Dedifferentiated amniotic fluid mesenchymal stem cell (primary cell): ENCODE measurements at regions not wholly inside any gene's neighbourhood (a gene's known extent, or its start where the extent isn't known, plus 50 kb on each side); places are given as distances from the start of the nearest gene placed in this dataset.

ENCODE experiments used
- DNase-seq: peaks from one replicate; pipeline ENCODE4 v3.0.0-alpha.2; 2016; ENCODE audit errors: extremely low spot score

GRCh38 chr5:174159327-174160114 is 114.0 kb downstream of the NSG2 start:
- DNase-seq, result no peak

GRCh38 chr5:174165406-174165805 is 119.9 kb downstream of the NSG2 start:
- DNase-seq, result no peak

DNA sequence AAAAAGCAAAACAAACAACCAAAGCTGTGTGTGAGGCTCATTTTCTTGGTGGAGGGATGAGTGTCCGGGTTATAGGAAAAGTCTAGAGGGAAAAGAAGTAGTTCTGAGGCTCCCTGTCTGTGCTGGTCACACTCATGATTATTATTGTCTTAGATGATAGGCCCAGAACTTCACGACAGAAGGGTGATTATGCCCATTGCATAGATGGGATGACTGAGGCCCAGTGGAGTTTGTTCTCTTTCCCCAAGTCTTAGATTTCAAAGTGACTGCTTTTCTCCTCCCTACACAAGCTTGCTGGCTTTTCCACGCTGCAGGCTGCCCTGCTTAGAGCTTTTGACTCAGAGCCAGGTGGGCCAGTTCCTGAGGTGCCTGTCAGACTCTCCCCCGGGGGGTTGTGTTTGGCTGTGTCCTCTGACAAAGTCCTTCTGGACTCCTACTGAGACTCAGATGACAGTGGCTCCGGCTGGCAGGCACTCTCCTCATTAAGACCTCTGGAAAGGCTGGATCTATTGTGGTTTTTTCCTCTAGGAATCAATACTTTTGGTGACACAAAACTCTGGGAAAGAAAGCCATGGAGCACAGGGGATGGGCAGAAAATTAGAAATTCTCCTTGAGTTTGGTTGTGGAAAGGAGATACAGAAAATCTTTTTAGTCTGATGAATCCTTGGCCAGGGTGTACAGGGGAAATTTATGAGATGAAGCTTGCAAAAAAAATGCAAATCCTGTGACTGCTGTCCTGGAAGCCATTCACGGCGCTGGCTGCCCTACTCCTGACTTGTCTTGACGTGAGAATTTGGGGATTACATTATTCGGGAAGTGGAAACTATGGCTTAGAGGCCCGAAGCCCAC is 120.9 kb downstream of the NSG2 start:
- no peak for DNase-seq

GRCh38 chr5:174167080-174167910 is 121.8 kb downstream of the NSG2 start:
- DNase-seq, result no peak

DNA sequence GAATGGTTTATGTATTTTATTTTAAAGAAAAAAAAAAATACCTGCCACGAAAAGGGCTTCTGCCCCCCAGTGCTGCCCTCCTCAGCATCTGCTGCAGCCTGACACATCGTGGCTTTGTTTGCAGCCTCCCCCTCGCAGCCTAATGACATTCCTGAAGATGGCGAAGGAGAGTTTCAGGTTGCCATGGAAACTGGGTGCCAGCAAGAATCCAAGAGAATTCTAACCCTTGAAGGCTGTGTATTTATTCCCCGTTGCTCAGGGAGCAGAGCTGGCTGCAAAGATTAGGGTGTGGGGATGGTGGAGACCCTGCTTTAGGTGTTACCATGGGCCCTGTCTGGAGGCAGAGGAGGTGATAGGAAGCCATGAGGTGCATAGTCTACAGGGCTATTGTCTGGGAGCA is 126.6 kb downstream of the NSG2 start:
- DNase-seq, result no peak

DNA sequence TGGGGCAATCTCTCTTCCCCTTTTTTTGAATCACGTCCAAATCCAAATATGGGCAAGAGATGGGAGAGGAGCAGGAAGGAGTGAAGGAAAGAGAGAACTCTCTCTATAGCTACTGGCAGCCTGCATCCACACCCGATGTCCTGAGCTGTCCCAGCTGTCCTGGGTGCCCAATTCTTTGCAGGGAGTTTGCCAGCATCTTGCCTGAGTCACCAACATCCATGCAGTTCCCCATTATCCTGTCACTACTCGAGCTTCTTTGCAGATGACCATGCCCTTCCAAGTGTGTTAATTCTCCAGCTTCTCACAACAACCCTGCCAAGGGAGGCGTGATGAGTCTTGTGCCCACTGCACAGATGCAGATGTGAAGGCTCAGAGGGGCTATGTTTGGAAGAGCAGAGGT is 127.1 kb downstream of the NSG2 start:
- DNase-seq, result no peak

- no peak for DNase-seq
Observed at GRCh38 chr5:174173766-174174165, 128.3 kb downstream of the NSG2 start.

- DNase-seq, result no peak
Observed at GRCh38 chr5:174175716-174176268, 130.3 kb downstream of the NSG2 start.

- DNase-seq, result no peak
Observed at GRCh38 chr5:174176511-174176910, 131.0 kb downstream of the NSG2 start.

GRCh38 chr5:174177531-174177930 is 132.0 kb downstream of the NSG2 start:
- no peak for DNase-seq

GRCh38 chr5:174177976-174178605 is 132.6 kb downstream of the NSG2 start:
- no peak for DNase-seq

DNA sequence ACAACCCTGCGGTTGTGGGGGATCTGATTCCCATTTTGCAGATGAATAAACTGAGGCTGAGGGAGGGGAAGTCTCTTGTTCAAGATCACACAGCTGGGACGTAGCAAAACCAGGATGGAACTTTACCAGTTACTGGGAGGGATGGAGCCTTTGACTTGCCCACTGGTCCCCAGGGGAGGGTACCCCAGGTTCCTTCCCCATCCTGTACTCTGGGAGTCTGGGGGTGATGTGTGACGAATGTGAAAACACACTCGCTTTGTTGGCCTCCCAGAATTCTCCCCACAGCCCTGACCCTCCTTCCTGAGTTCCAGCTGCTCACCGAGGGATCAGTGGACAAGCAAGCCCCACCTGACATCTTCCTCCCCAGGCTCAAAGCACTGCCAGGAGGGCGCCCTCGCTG is 135.1 kb downstream of the NSG2 start:
- DNase-seq, result no peak

DNA sequence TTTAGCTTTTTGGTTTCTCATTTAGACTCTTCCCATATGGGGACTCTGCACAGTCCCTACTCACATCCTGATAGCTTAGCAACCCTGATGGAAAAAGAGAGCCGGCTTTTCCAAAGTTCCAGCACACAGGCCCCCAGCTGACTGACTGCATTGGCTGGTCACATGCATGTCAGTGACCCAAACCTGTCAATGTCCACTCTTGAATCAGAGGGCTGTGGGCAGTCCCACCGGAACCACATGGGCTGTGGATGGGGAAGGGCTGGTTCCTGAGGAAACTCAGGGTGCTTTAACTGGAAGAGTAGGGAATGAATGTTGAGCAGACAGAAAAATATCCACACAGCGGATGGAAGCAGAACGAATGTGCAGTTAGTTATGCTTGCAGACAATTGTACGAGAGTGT is 136.6 kb downstream of the NSG2 start:
- DNase-seq, result no peak

DNA sequence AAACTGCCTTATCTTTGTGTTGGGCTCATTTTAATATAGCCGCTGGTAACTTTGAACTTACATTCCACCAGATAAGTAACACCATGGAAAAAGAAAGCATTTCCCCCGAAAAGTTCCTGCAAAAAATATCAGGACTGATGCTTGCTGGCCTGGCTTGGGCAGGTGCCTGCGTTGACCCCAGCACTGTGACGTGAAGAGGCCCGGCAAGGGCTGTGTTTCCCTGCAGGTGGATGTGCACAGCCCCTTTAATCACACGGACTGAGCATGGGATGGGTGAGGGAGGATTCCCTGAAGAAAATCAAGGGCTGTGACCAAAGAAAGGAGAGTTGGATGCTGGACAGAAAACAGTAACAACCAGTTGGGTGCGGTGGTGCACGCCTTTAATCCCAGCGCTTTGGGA is 138.2 kb downstream of the NSG2 start:
- DNase-seq, result no peak

- no peak for DNase-seq
Observed at GRCh38 chr5:174185506-174185905, 140.0 kb downstream of the NSG2 start.

GRCh38 chr5:174186096-174186695 is 140.7 kb downstream of the NSG2 start:
- DNase-seq, result no peak

GRCh38 chr5:174187001-174187400 is 141.5 kb downstream of the NSG2 start:
- DNase-seq, result no peak

DNA sequence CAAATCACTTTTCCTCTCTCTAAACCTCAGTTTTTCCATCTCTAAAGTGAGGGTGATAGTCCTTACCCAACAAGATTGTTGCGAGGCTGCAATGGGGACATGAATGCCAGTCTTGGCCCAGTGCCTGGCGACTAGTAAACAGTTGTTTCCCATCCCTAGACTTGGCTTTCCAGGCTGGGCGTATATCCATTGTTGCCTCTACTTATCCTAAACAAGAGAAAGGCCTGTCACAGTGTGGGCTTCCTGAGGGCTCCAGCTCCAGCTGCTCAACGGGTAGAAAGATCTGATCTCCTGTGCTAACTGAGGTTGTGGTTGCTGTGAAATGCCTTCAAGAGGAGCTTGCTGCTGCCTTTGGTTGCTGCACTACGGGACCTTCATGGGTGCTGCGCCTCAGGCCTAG is 142.0 kb downstream of the NSG2 start:
- no peak for DNase-seq

DNA sequence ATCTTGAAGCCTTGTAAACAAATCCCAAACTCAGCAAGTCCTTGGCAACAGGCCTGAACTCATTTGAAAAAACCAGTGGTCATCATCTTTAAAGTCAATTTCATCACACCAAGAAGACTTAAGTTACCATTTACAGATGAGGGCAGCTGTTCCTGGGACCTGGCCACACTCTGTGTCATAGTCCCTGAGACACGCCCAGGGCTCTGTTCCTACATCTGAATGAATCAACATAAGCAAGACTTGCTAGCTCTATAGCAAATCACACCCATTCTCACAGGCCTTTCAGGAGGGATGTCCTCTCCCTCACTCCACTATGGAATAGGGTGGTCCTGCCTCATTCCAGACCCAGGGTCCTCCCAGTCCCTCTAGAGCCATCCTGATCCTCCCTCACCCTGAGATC is 142.8 kb downstream of the NSG2 start:
- no peak for DNase-seq

- DNase-seq, result no peak
Observed at GRCh38 chr5:174189654-174190541, 144.4 kb downstream of the NSG2 start.
